RWPE2 (cell line): ENCODE measurements at regions not wholly inside any gene's neighbourhood (a gene's known extent, or its start where the extent isn't known, plus 50 kb on each side); places are given as distances from the start of the nearest gene placed in this dataset.

Experiments
- ATAC-seq: fragments of 200-7000 bp; cut with Tn5 transposase; 3 replicates; pipeline ENCODE4 v1.9.1; 2021; ENCODE audit warnings: low read depth
- DNase-seq: peaks from one replicate; pipeline ENCODE4 v3.0.0-alpha.2; 2020; ENCODE audit warnings: low spot score
- H3K27ac ChIP-seq: fragments of 450-650 bp; 2 replicates; pipeline ENCODE4 v1.5.1; 2017; ENCODE audit warnings: mild to moderate bottlenecking; ENCODE audit not compliant: poor library complexity, severe bottlenecking
- H3K27me3 ChIP-seq: fragments of 250-450 bp; sonication (Bioruptor Pico); 2 replicates; pipeline ENCODE4 v1.5.1; 2021; ENCODE audit warnings: mild to moderate bottlenecking, moderate library complexity; ENCODE audit not compliant: insufficient read depth, poor library complexity, severe bottlenecking
- H3K36me3 ChIP-seq: fragments of 250-450 bp; sonication (Bioruptor Pico); 2 replicates; pipeline ENCODE4 v1.5.1; 2020; ENCODE audit warnings: low read depth, mild to moderate bottlenecking, moderate library complexity
- H3K4me1 ChIP-seq: fragments of 250-450 bp; sonication (Bioruptor Pico); 2 replicates; pipeline ENCODE4 v1.5.1; 2021; ENCODE audit warnings: mild to moderate bottlenecking, moderate library complexity; ENCODE audit not compliant: insufficient read depth, poor library complexity, severe bottlenecking
- H3K4me3 ChIP-seq: fragments of 250-450 bp; sonication (Bioruptor Pico); 2 replicates; pipeline ENCODE4 v1.5.1; 2021; ENCODE audit warnings: mild to moderate bottlenecking, moderate library complexity; ENCODE audit not compliant: severe bottlenecking
- H3K9me3 ChIP-seq: fragments of 250-450 bp; sonication (Bioruptor Pico); 2 replicates; pipeline ENCODE4 v1.5.1; 2021; ENCODE audit warnings: mild to moderate bottlenecking, moderate library complexity; ENCODE audit not compliant: severe bottlenecking
- CTCF ChIP-seq: fragments of 450-650 bp; IDR thresholded peaks from one replicate; pipeline ENCODE4 v1.5.1; 2017; ENCODE audit warnings: mild to moderate bottlenecking, moderate library complexity; ENCODE audit not compliant: poor library complexity, severe bottlenecking

GRCh38 chr20:60804240-60804917 lies 447.7 kb upstream of the CDH4 start:
- no peak overlapping the region for H3K4me3 ChIP-seq
- ATAC-seq (no peak), DNase-seq (no peak)
- no peaks in the 10 kb centered on the region for H3K9me3 ChIP-seq
- no peak overlapping the region for H3K27ac ChIP-seq
- H3K27me3 ChIP-seq: peaks cover 86% of the 10 kb centered on the region
- H3K36me3 ChIP-seq: no peaks in the 10 kb centered on the region
- H3K4me1 ChIP-seq: no peaks in the 10 kb centered on the region
- no peak for TF ChIP-seq CTCF

- H3K27me3 ChIP-seq: peaks cover 89% of the 10 kb centered on the region
- H3K4me1 ChIP-seq: no peaks in the 10 kb centered on the region
- H3K27ac ChIP-seq: no peak overlapping the region
- no peak for TF ChIP-seq CTCF
- no peaks in the 10 kb centered on the region for H3K9me3 ChIP-seq
- ATAC-seq (peak; percentile 75), DNase-seq (no peak)
- H3K36me3 ChIP-seq: no peaks in the 10 kb centered on the region
- H3K4me3 ChIP-seq: no peak overlapping the region
These were observed 447.0 kb upstream of the CDH4 start for GRCh38 chr20:60804918-60805630.

- Histone ChIP-seq H3K27ac (no peak overlapping the region), H3K27me3 (peaks cover 91% of the 10 kb centered on the region), H3K4me3 (no peak overlapping the region), H3K9me3 (no peaks in the 10 kb centered on the region), H3K4me1 (no peaks in the 10 kb centered on the region), H3K36me3 (no peaks in the 10 kb centered on the region)
- ATAC-seq: no peak
- no peak for DNase-seq
- TF ChIP-seq CTCF: no peak
These were observed 445.7 kb upstream of the CDH4 start for GRCh38 chr20:60806354-60806753.

- Histone ChIP-seq H3K27me3 (peaks cover 92% of the 10 kb centered on the region), H3K36me3 (no peaks in the 10 kb centered on the region), H3K27ac (no peak overlapping the region), H3K9me3 (no peaks in the 10 kb centered on the region), H3K4me3 (no peak overlapping the region), H3K4me1 (no peaks in the 10 kb centered on the region)
- TF ChIP-seq CTCF: no peak
- ATAC-seq (no peak), DNase-seq (no peak)
These were observed 445.2 kb upstream of the CDH4 start for GRCh38 chr20:60806824-60807223.
